Activated CD4-positive, alpha-beta T cell treated with anti-CD3 and anti-CD28 coated beads for 36 hours (primary cell): ENCODE measurements at regions not wholly inside any gene's neighbourhood (a gene's known extent, or its start where the extent isn't known, plus 50 kb on each side); places are given as distances from the start of the nearest gene placed in this dataset.
"Not testable (repeated sequence)": the region's sequence is repeated elsewhere in the genome, so short reads cannot be mapped to it uniquely, and the experiment has no call there.

ENCODE experiments used
- ATAC-seq: fragments of 200-7000 bp; cut with Tn5 transposase; one replicate; pipeline ENCODE4 v1.10.0; 2021; ENCODE audit warnings: mild to moderate bottlenecking, moderate library complexity
- CTCF ChIA-PET: fragments of 350-600 bp; sonication (Branson Sonifier 250); formaldehyde crosslinking; loops from one replicate; lab custom pipeline; 2021; ENCODE audit warnings: antibody characterized with exemption; lab: Charles Lee
- POLR2A ChIA-PET: fragments of 350-600 bp; sonication (Branson Sonifier 250); formaldehyde crosslinking; loops from one replicate; lab custom pipeline; 2021; ENCODE audit warnings: antibody characterized with exemption, inconsistent platforms; lab: Charles Lee
- DNase-seq: peaks from one replicate; pipeline ENCODE4 v3.0.0-alpha.2; 2020
- H3K27ac Mint-ChIP-seq: one replicate; pipeline ENCODE4 v1.8.0; 2021; ENCODE audit warnings: mixed read lengths
- H3K27me3 Mint-ChIP-seq: one replicate; pipeline ENCODE4 v1.8.0; 2021; ENCODE audit warnings: mixed read lengths
- H3K36me3 Mint-ChIP-seq: one replicate; pipeline ENCODE4 v1.8.0; 2021; ENCODE audit warnings: low read depth, mixed read lengths
- H3K4me1 Mint-ChIP-seq: one replicate; pipeline ENCODE4 v1.8.0; 2021; ENCODE audit warnings: mixed read lengths
- H3K4me3 Mint-ChIP-seq: one replicate; pipeline ENCODE4 v1.8.0; 2021; ENCODE audit warnings: mild to moderate bottlenecking, moderate library complexity, mixed read lengths
- H3K9me3 Mint-ChIP-seq: one replicate; pipeline ENCODE4 v1.8.0; 2021; ENCODE audit warnings: low read depth, mixed read lengths
- intact Hi-C, 2 experiments: fragments of 100-400 bp; cut with DNase I in 1 of 2; cut with micrococcal nuclease in 1 of 2; formaldehyde crosslinking; loops; one replicate each; pipeline versions ENCODE4 v1.14.2 to v1.15.1; 2022 to 2024; cut with DNase I, micrococcal nuclease

GRCh38 chr4:187668526-187669082 is 327.0 kb upstream of the ZFP42 start:
- POLR2A ChIA-PET: no interaction called here
- Mint-ChIP-seq H3K27ac (no peak overlapping the region), H3K36me3 (no peaks in the 10 kb centered on the region), H3K4me3 (no peak overlapping the region), H3K4me1 (no peaks in the 10 kb centered on the region), H3K9me3 (peaks cover 9% of the 10 kb centered on the region), H3K27me3 (no peaks in the 10 kb centered on the region)
- CTCF ChIA-PET: no interaction called here
- no peak for DNase-seq
- ATAC-seq: no peak
- intact Hi-C loops: no loop called here

- POLR2A ChIA-PET, H3K27me3 Mint-ChIP-seq, CTCF ChIA-PET, DNase-seq, H3K4me3 Mint-ChIP-seq, H3K4me1 Mint-ChIP-seq, H3K36me3 Mint-ChIP-seq, intact Hi-C loops, H3K27ac Mint-ChIP-seq, ATAC-seq: not testable (repeated sequence)
- peaks cover 18% of the 10 kb centered on the region for H3K9me3 Mint-ChIP-seq
These were observed 324.1 kb upstream of the ZFP42 start for GRCh38 chr4:187671521-187671920.

- H3K4me3 Mint-ChIP-seq, H3K27me3 Mint-ChIP-seq, H3K27ac Mint-ChIP-seq, ATAC-seq, POLR2A ChIA-PET, H3K36me3 Mint-ChIP-seq, DNase-seq, intact Hi-C loops, H3K4me1 Mint-ChIP-seq, CTCF ChIA-PET: not testable (repeated sequence)
- peaks cover 15% of the 10 kb centered on the region for H3K9me3 Mint-ChIP-seq
These were observed 323.6 kb upstream of the ZFP42 start for GRCh38 chr4:187671958-187672357.

- intact Hi-C loops, H3K4me1 Mint-ChIP-seq, H3K36me3 Mint-ChIP-seq, POLR2A ChIA-PET, H3K27me3 Mint-ChIP-seq, H3K27ac Mint-ChIP-seq, DNase-seq, ATAC-seq, H3K4me3 Mint-ChIP-seq, CTCF ChIA-PET: not testable (repeated sequence)
- peaks cover 14% of the 10 kb centered on the region for H3K9me3 Mint-ChIP-seq
These were observed 323.0 kb upstream of the ZFP42 start for GRCh38 chr4:187672526-187672925.

- CTCF ChIA-PET: no interaction called here
- H3K27me3 Mint-ChIP-seq: no peaks in the 10 kb centered on the region
These were observed 316.1 kb upstream of the ZFP42 start for GRCh38 chr4:187679450-187679849.

GRCh38 chr4:187685247-187685646 is 310.3 kb upstream of the ZFP42 start:
- Mint-ChIP-seq H3K4me3 (no peak overlapping the region), H3K27me3 (no peaks in the 10 kb centered on the region), H3K9me3 (peaks cover 8% of the 10 kb centered on the region), H3K27ac (no peak overlapping the region), H3K36me3 (no peaks in the 10 kb centered on the region), H3K4me1 (no peaks in the 10 kb centered on the region)
- CTCF ChIA-PET: no interaction called here
- POLR2A ChIA-PET: no interaction called here
- intact Hi-C loops: no loop called here
- no peak for ATAC-seq
- DNase-seq: no peak

More at GRCh38 chr4:187679450-187679849, 316.1 kb upstream of the ZFP42 start:
- no peaks in the 10 kb centered on the region for H3K4me1 Mint-ChIP-seq
- H3K9me3 Mint-ChIP-seq: peaks cover 15% of the 10 kb centered on the region
- no peak overlapping the region for H3K27ac Mint-ChIP-seq
- no peak overlapping the region for H3K4me3 Mint-ChIP-seq
- POLR2A ChIA-PET: no interaction called here
- no peak for DNase-seq
- no peak for ATAC-seq
- intact Hi-C loops: no loop called here
- H3K36me3 Mint-ChIP-seq: no peaks in the 10 kb centered on the region

- no peak overlapping the region for H3K27ac Mint-ChIP-seq
- CTCF ChIA-PET: interaction anchor here (0.6 kb wide), 1 partner anchor 12 kb away, joined by 3 read pairs; no protein-coding TSS in a partner anchor
- no peaks in the 10 kb centered on the region for H3K27me3 Mint-ChIP-seq
- H3K4me3 Mint-ChIP-seq: no peak overlapping the region
- ATAC-seq (no peak), DNase-seq (no peak)
- POLR2A ChIA-PET: no interaction called here
- intact Hi-C loops: no loop called here
- H3K36me3 Mint-ChIP-seq: no peaks in the 10 kb centered on the region
- H3K4me1 Mint-ChIP-seq: no peaks in the 10 kb centered on the region
- H3K9me3 Mint-ChIP-seq: peaks cover 6% of the 10 kb centered on the region
These were observed 307.9 kb upstream of the ZFP42 start for GRCh38 chr4:187687697-187688096.

- no peak for ATAC-seq
- H3K36me3 Mint-ChIP-seq: no peaks in the 10 kb centered on the region
- no peak overlapping the region for H3K27ac Mint-ChIP-seq
These were observed 302.9 kb upstream of the ZFP42 start for GRCh38 chr4:187692626-187693025.

GRCh38 chr4:187695531-187695930 is 300.0 kb upstream of the ZFP42 start:
- ATAC-seq, H3K36me3 Mint-ChIP-seq, H3K9me3 Mint-ChIP-seq, intact Hi-C loops, DNase-seq, POLR2A ChIA-PET, H3K27ac Mint-ChIP-seq, H3K4me3 Mint-ChIP-seq, CTCF ChIA-PET, H3K4me1 Mint-ChIP-seq, H3K27me3 Mint-ChIP-seq: not testable (repeated sequence)

More at GRCh38 chr4:187692626-187693025, 302.9 kb upstream of the ZFP42 start:
- intact Hi-C loops: no loop called here
- no peak overlapping the region for H3K4me3 Mint-ChIP-seq
- no peaks in the 10 kb centered on the region for H3K4me1 Mint-ChIP-seq
- DNase-seq: no peak
- H3K9me3 Mint-ChIP-seq: peaks cover 5% of the 10 kb centered on the region
- H3K27me3 Mint-ChIP-seq: no peaks in the 10 kb centered on the region
- CTCF ChIA-PET: no interaction called here
- POLR2A ChIA-PET: no interaction called here

- POLR2A ChIA-PET: no interaction called here
- peaks cover 20% of the 10 kb centered on the region for H3K9me3 Mint-ChIP-seq
- peaks cover 1% of the 10 kb centered on the region for H3K36me3 Mint-ChIP-seq
- H3K27ac Mint-ChIP-seq: no peak overlapping the region
- H3K27me3 Mint-ChIP-seq: no peaks in the 10 kb centered on the region
- DNase-seq (no peak), ATAC-seq (no peak)
- no peak overlapping the region for H3K4me3 Mint-ChIP-seq
- H3K4me1 Mint-ChIP-seq: no peaks in the 10 kb centered on the region
- intact Hi-C loops: no loop called here
- CTCF ChIA-PET: no interaction called here
These were observed 284.0 kb upstream of the ZFP42 start for GRCh38 chr4:187711586-187711985.

- Mint-ChIP-seq H3K9me3 (peaks cover 13% of the 10 kb centered on the region), H3K27me3 (no peaks in the 10 kb centered on the region), H3K4me1 (no peaks in the 10 kb centered on the region), H3K27ac (no peak overlapping the region), H3K36me3 (no peaks in the 10 kb centered on the region), H3K4me3 (no peak overlapping the region)
- DNase-seq: no peak
- intact Hi-C loops: no loop called here
- no peak for ATAC-seq
- POLR2A ChIA-PET: no interaction called here
- CTCF ChIA-PET: no interaction called here
These were observed 280.6 kb upstream of the ZFP42 start for GRCh38 chr4:187714957-187715356.

GRCh38 chr4:187715466-187715865 is 280.1 kb upstream of the ZFP42 start:
- H3K27ac Mint-ChIP-seq: no peak overlapping the region
- no peak overlapping the region for H3K4me3 Mint-ChIP-seq
- H3K27me3 Mint-ChIP-seq: no peaks in the 10 kb centered on the region
- ATAC-seq: no peak
- no peaks in the 10 kb centered on the region for H3K36me3 Mint-ChIP-seq
- POLR2A ChIA-PET: no interaction called here
- CTCF ChIA-PET: no interaction called here
- intact Hi-C loops: no loop called here
- H3K9me3 Mint-ChIP-seq: peaks cover 13% of the 10 kb centered on the region
- no peak for DNase-seq
- H3K4me1 Mint-ChIP-seq: no peaks in the 10 kb centered on the region
